GM23338 (cell line): ENCODE measurements at regions not wholly inside any gene's neighbourhood (a gene's known extent, or its start where the extent isn't known, plus 50 kb on each side); places are given as distances from the start of the nearest gene placed in this dataset.

Experiments
- ATAC-seq: fragments of 200-7000 bp; cut with Tn5 transposase; 3 replicates; pipeline ENCODE4 v1.9.1; 2020
- DNase-seq: peaks from one replicate; pipeline ENCODE4 v3.0.0-alpha.2; 2015; ENCODE audit warnings: low spot score
- H2AFZ ChIP-seq: fragments of 200-600 bp; sonication (generic); 2 replicates; pipeline ENCODE4 v1.8.0; 2016; ENCODE audit warnings: antibody characterized with exemption, mild to moderate bottlenecking, moderate library complexity
- H3F3A ChIP-seq: fragments of 200-600 bp; sonication (generic); replicated peaks from 2 replicates; pipeline ENCODE4 v1.8.0; 2017; ENCODE audit warnings: antibody characterized with exemption, mixed run types, low read depth
- H3K27ac ChIP-seq: fragments of 200-600 bp; sonication (generic); 2 replicates; pipeline ENCODE4 v1.6.1; 2016; ENCODE audit warnings: low read depth
- H3K27me3 ChIP-seq: fragments of 200-600 bp; sonication (generic); 2 replicates; pipeline ENCODE4 v1.8.0; 2016; ENCODE audit warnings: mild to moderate bottlenecking, mixed run types, moderate library complexity; ENCODE audit not compliant: insufficient read depth
- H3K36me3 ChIP-seq: fragments of 200-600 bp; sonication (generic); 2 replicates; pipeline ENCODE4 v1.8.0; 2016; ENCODE audit warnings: mild to moderate bottlenecking; ENCODE audit not compliant: insufficient read depth
- H3K4me1 ChIP-seq: fragments of 200-600 bp; sonication (generic); 2 replicates; pipeline ENCODE4 v1.8.0; 2016; ENCODE audit warnings: mild to moderate bottlenecking, moderate library complexity; ENCODE audit not compliant: insufficient read depth
- H3K4me2 ChIP-seq: fragments of 200-600 bp; sonication (generic); 2 replicates; pipeline ENCODE4 v1.7.1; 2017; ENCODE audit warnings: mixed run types
- H3K4me3 ChIP-seq: fragments of 200-600 bp; sonication (generic); 2 replicates; pipeline ENCODE4 v1.6.1; 2016; ENCODE audit warnings: mixed run types
- H3K79me2 ChIP-seq: fragments of 200-600 bp; sonication (generic); replicated peaks from 2 replicates; pipeline ENCODE4 v1.8.0; 2017; ENCODE audit warnings: mild to moderate bottlenecking; ENCODE audit not compliant: insufficient read depth
- H3K9me2 ChIP-seq: fragments of 200-600 bp; sonication (generic); 2 replicates; pipeline ENCODE4 v1.8.0; 2017; ENCODE audit not compliant: insufficient read depth
- H4K20me1 ChIP-seq: fragments of 200-600 bp; sonication (generic); replicated peaks from 2 replicates; pipeline ENCODE4 v1.8.0; 2017; ENCODE audit warnings: mild to moderate bottlenecking; ENCODE audit not compliant: insufficient read depth
- H3K27ac Mint-ChIP-seq: 2 replicates; pipeline ENCODE4 v1.8.0; 2020; ENCODE audit warnings: inconsistent platforms, mild to moderate bottlenecking, moderate library complexity, mixed read lengths
- H3K27me3 Mint-ChIP-seq: 3 replicates; pipeline ENCODE4 v1.8.0; 2022; ENCODE audit warnings: low read depth, mild to moderate bottlenecking, moderate library complexity, mixed read lengths, inconsistent platforms; ENCODE audit not compliant: insufficient read depth, poor library complexity
- H3K36me3 Mint-ChIP-seq: 3 replicates; pipeline ENCODE4 v1.8.0; 2021; ENCODE audit warnings: low read depth, mild to moderate bottlenecking, inconsistent platforms, moderate library complexity, mixed read lengths
- H3K4me1 Mint-ChIP-seq: 3 replicates; pipeline ENCODE4 v1.8.0; 2020; ENCODE audit warnings: mild to moderate bottlenecking, inconsistent platforms, mixed read lengths
- H3K4me3 Mint-ChIP-seq: 3 replicates; pipeline ENCODE4 v1.8.0; 2021; ENCODE audit warnings: moderate library complexity, mild to moderate bottlenecking, inconsistent platforms, mixed read lengths
- H3K9me3 Mint-ChIP-seq: 3 replicates; pipeline ENCODE4 v1.8.0; 2020; ENCODE audit warnings: moderate library complexity, mild to moderate bottlenecking, inconsistent platforms, mixed read lengths
- CREB1 ChIP-seq: fragments of 250-450 bp; sonication (Bioruptor Pico); IDR thresholded peaks from 2 replicates; pipeline ENCODE4 v1.5.0; 2020; ENCODE audit warnings: low read depth, mild to moderate bottlenecking, moderate library complexity
- EZH2phosphoT487 ChIP-seq: fragments of 200-600 bp; sonication (generic); IDR thresholded peaks from one replicate; pipeline ENCODE4 v1.8.1; 2018; ENCODE audit warnings: antibody characterized with exemption; ENCODE audit not compliant: unreplicated experiment
- JUNB ChIP-seq: IDR thresholded peaks from one replicate; pipeline ENCODE4 v1.6.1; 2016; ENCODE audit warnings: antibody characterized with exemption; ENCODE audit not compliant: unreplicated experiment
- NANOG ChIP-seq: IDR thresholded peaks from 2 replicates; pipeline ENCODE4 v1.6.1; 2016; ENCODE audit warnings: antibody characterized with exemption, borderline replicate concordance
- POLR2AphosphoS5 ChIP-seq: IDR thresholded peaks from 2 replicates; pipeline ENCODE4 v1.6.1; 2016; ENCODE audit warnings: antibody characterized with exemption, low read depth
- STAT1 ChIP-seq: IDR thresholded peaks from one replicate; pipeline ENCODE4 v1.6.1; 2016; ENCODE audit warnings: antibody characterized with exemption; ENCODE audit not compliant: unreplicated experiment
- ZNF114 ChIP-seq: fragments of 250-450 bp; sonication (Bioruptor Pico); IDR thresholded peaks from 2 replicates; pipeline ENCODE4 v1.5.0; 2020; ENCODE audit warnings: mild to moderate bottlenecking, moderate library complexity
- ZNF331 ChIP-seq: fragments of 250-450 bp; sonication (Bioruptor Pico); IDR thresholded peaks from 2 replicates; pipeline ENCODE4 v1.5.0; 2020; ENCODE audit warnings: low read depth, mild to moderate bottlenecking, moderate library complexity
- TF ChIP-seq, protein P1 (sequence below): IDR thresholded peaks from 2 replicates; pipeline ENCODE4 v1.6.1; 2016; ENCODE audit warnings: antibody characterized with exemption
- TF ChIP-seq, protein P2 (sequence below): fragments of 250-450 bp; sonication (Bioruptor Pico); IDR thresholded peaks from 2 replicates; pipeline ENCODE4 v1.5.0; 2020; ENCODE audit warnings: mild to moderate bottlenecking, moderate library complexity
- TF ChIP-seq, protein P3 (sequence below): IDR thresholded peaks from one replicate; pipeline ENCODE4 v1.6.1; 2018; ENCODE audit warnings: antibody characterized with exemption; ENCODE audit not compliant: unreplicated experiment

DNA sequence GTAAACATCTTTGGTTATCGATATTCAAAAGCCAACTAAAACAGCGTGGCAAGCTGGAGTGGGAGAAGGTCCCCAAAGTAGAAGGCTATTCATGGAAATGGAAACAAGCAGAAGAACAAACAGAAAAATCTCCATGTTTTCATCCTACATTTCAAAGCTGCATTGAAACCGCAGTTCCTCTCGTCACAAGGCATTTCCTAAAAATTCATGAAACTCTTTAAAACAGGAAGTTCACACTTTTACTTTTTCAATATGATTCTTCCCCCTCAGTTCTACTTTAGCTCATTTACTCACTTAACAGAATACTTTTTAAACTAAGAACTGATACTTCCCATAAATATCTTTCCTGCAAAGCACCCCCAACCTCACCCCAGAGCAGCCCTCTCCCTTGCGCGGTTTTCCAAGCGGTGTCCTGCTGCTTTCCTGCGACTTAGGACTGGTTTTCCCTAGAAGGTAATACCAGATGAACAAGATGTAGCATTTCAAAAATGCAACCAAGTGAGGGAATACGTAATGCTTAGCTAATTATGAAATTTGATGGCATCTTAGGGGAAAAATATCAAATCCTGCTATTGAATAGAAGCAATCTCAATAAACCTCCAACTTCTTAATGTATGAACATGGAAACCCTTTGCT is 228.3 kb upstream of the PKN2 start (continued):
- TF ChIP-seq, protein P1, sequence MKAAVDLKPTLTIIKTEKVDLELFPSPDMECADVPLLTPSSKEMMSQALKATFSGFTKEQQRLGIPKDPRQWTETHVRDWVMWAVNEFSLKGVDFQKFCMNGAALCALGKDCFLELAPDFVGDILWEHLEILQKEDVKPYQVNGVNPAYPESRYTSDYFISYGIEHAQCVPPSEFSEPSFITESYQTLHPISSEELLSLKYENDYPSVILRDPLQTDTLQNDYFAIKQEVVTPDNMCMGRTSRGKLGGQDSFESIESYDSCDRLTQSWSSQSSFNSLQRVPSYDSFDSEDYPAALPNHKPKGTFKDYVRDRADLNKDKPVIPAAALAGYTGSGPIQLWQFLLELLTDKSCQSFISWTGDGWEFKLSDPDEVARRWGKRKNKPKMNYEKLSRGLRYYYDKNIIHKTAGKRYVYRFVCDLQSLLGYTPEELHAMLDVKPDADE, result no peak
- no peak for TF ChIP-seq NANOG
- no peak for TF ChIP-seq POLR2AphosphoS5
- no peak for TF ChIP-seq STAT1
- TF ChIP-seq JUNB, result no peak
- no peak for TF ChIP-seq EZH2phosphoT487
- TF ChIP-seq, protein P2, sequence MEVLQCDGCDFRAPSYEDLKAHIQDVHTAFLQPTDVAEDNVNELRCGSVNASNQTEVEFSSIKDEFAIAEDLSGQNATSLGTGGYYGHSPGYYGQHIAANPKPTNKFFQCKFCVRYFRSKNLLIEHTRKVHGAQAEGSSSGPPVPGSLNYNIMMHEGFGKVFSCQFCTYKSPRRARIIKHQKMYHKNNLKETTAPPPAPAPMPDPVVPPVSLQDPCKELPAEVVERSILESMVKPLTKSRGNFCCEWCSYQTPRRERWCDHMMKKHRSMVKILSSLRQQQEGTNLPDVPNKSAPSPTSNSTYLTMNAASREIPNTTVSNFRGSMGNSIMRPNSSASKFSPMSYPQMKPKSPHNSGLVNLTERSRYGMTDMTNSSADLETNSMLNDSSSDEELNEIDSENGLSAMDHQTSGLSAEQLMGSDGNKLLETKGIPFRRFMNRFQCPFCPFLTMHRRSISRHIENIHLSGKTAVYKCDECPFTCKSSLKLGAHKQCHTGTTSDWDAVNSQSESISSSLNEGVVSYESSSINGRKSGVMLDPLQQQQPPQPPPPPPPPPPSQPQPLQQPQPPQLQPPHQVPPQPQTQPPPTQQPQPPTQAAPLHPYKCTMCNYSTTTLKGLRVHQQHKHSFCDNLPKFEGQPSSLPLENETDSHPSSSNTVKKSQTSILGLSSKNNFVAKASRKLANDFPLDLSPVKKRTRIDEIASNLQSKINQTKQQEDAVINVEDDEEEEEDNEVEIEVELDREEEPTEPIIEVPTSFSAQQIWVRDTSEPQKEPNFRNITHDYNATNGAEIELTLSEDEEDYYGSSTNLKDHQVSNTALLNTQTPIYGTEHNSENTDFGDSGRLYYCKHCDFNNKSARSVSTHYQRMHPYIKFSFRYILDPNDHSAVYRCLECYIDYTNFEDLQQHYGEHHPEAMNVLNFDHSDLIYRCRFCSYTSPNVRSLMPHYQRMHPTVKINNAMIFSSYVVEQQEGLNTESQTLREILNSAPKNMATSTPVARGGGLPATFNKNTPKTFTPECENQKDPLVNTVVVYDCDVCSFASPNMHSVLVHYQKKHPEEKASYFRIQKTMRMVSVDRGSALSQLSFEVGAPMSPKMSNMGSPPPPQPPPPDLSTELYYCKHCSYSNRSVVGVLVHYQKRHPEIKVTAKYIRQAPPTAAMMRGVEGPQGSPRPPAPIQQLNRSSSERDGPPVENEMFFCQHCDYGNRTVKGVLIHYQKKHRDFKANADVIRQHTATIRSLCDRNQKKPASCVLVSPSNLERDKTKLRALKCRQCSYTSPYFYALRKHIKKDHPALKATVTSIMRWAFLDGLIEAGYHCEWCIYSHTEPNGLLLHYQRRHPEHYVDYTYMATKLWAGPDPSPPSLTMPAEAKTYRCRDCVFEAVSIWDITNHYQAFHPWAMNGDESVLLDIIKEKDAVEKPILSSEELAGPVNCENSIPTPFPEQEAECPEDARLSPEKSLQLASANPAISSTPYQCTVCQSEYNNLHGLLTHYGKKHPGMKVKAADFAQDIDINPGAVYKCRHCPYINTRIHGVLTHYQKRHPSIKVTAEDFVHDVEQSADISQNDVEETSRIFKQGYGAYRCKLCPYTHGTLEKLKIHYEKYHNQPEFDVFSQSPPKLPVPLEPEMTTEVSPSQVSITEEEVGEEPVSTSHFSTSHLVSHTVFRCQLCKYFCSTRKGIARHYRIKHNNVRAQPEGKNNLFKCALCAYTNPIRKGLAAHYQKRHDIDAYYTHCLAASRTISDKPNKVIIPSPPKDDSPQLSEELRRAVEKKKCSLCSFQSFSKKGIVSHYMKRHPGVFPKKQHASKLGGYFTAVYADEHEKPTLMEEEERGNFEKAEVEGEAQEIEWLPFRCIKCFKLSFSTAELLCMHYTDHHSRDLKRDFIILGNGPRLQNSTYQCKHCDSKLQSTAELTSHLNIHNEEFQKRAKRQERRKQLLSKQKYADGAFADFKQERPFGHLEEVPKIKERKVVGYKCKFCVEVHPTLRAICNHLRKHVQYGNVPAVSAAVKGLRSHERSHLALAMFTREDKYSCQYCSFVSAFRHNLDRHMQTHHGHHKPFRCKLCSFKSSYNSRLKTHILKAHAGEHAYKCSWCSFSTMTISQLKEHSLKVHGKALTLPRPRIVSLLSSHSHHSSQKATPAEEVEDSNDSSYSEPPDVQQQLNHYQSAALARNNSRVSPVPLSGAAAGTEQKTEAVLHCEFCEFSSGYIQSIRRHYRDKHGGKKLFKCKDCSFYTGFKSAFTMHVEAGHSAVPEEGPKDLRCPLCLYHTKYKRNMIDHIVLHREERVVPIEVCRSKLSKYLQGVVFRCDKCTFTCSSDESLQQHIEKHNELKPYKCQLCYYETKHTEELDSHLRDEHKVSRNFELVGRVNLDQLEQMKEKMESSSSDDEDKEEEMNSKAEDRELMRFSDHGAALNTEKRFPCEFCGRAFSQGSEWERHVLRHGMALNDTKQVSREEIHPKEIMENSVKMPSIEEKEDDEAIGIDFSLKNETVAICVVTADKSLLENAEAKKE, result no peak

DNA sequence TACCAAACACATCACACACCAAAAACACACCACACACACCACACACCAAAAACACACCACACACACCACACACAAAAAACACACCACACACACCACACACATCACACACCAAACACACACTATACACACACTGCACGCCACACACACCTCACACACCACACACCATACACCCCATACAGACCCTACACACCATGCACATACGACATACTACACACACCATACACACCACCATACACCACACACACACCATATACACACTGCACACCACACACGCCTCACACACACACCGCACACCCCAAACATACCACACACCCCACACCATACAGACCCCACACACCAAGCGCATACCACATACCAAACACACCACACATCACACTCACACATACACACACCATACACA is 226.9 kb upstream of the PKN2 start:
- H3K79me2 ChIP-seq, result no peaks in the 10 kb centered on the region
- no peak overlapping the region for H2AFZ ChIP-seq
- peaks cover 27% of the 10 kb centered on the region for H3K4me1 ChIP-seq
- H3K36me3 Mint-ChIP-seq, result no peaks in the 10 kb centered on the region
- no peak for TF ChIP-seq NANOG
- no peak for TF ChIP-seq ZNF331 (CRISPR knock-in tag)
- no peak for TF ChIP-seq ZNF114 (CRISPR knock-in tag)
- TF ChIP-seq JUNB, result no peak
- TF ChIP-seq CREB1 (CRISPR knock-in tag), result no peak
- TF ChIP-seq, protein P3, sequence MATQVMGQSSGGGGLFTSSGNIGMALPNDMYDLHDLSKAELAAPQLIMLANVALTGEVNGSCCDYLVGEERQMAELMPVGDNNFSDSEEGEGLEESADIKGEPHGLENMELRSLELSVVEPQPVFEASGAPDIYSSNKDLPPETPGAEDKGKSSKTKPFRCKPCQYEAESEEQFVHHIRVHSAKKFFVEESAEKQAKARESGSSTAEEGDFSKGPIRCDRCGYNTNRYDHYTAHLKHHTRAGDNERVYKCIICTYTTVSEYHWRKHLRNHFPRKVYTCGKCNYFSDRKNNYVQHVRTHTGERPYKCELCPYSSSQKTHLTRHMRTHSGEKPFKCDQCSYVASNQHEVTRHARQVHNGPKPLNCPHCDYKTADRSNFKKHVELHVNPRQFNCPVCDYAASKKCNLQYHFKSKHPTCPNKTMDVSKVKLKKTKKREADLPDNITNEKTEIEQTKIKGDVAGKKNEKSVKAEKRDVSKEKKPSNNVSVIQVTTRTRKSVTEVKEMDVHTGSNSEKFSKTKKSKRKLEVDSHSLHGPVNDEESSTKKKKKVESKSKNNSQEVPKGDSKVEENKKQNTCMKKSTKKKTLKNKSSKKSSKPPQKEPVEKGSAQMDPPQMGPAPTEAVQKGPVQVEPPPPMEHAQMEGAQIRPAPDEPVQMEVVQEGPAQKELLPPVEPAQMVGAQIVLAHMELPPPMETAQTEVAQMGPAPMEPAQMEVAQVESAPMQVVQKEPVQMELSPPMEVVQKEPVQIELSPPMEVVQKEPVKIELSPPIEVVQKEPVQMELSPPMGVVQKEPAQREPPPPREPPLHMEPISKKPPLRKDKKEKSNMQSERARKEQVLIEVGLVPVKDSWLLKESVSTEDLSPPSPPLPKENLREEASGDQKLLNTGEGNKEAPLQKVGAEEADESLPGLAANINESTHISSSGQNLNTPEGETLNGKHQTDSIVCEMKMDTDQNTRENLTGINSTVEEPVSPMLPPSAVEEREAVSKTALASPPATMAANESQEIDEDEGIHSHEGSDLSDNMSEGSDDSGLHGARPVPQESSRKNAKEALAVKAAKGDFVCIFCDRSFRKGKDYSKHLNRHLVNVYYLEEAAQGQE, result no peak
- TF ChIP-seq, protein P1, result no peak
- no peak overlapping the region for H3K27ac Mint-ChIP-seq
- DNase-seq (no peak), ATAC-seq (no peak)
- H3K4me2 ChIP-seq, result no peak overlapping the region
- no peaks in the 10 kb centered on the region for H3K9me2 ChIP-seq
- no peaks in the 10 kb centered on the region for H3F3A ChIP-seq
- peaks cover 20% of the 10 kb centered on the region for H3K4me1 Mint-ChIP-seq
- H3K9me3 Mint-ChIP-seq, result no peaks in the 10 kb centered on the region
- H3K27me3 Mint-ChIP-seq, result no peaks in the 10 kb centered on the region
- no peak overlapping the region for H3K4me3 Mint-ChIP-seq
- H3K27me3 ChIP-seq, result peaks cover 9% of the 10 kb centered on the region
- H3K27ac ChIP-seq, result no peak overlapping the region
- H3K36me3 ChIP-seq, result no peaks in the 10 kb centered on the region
- no peaks in the 10 kb centered on the region for H4K20me1 ChIP-seq
- no peak overlapping the region for H3K4me3 ChIP-seq
